DOHH2 (cell line): ENCODE measurements at regions not wholly inside any gene's neighbourhood (a gene's known extent, or its start where the extent isn't known, plus 50 kb on each side); places are given as distances from the start of the nearest gene placed in this dataset.

Experiments
- CTCF ChIP-seq: fragments of 200-600 bp; sonication (generic); IDR thresholded peaks from one replicate; pipeline ENCODE4 v1.5.1; 2014; ENCODE audit warnings: antibody characterized with exemption, mild to moderate bottlenecking, low read depth, low read length; ENCODE audit not compliant: poor library complexity, severe bottlenecking
- EZH2phosphoT487 ChIP-seq: fragments of 200-600 bp; sonication (generic); IDR thresholded peaks from 2 replicates; pipeline ENCODE4 v1.6.1; 2017; ENCODE audit warnings: borderline replicate concordance, mild to moderate bottlenecking, antibody characterized with exemption, low read length, moderate library complexity, mixed read lengths

GRCh38 chr12:24116548-24116947 lies 167.1 kb upstream of the SOX5 start:
- TF ChIP-seq CTCF: no peak
- no peak for TF ChIP-seq EZH2phosphoT487
